ENCODE measurements at regions not wholly inside any gene's neighbourhood (a gene's known extent, or its start where the extent isn't known, plus 50 kb on each side); places are given as distances from the start of the nearest gene placed in this dataset.

DNA sequence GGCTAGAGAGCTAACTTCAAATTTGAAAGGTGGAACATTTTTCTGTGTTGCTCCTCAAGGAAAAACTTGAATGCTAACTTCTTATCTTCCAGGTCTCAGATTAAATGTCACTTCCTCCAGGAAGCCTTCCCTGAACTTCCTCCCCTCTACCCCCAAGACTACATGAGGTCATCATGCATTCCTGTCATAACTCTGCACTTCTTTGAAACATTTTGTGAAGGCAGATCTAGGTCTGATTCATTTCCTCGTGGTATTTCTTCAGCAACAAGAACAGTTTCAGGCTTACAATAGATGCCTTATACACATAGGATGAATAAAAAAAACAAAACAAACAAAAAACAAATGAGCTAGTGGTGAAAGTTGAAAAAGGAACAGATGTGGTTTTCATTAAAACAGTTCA, 97.1 kb upstream of the SRRM4 start:
- DNase-seq (ENCODE audit: low spot score): no peak
- in situ Hi-C loops (cut with MboI; ENCODE audit: low pct_unique_long_range_greater_than_20kb, low sequenced_read_pairs, unreplicated experiment): no loop called here
- TF ChIP-seq, protein P1, sequence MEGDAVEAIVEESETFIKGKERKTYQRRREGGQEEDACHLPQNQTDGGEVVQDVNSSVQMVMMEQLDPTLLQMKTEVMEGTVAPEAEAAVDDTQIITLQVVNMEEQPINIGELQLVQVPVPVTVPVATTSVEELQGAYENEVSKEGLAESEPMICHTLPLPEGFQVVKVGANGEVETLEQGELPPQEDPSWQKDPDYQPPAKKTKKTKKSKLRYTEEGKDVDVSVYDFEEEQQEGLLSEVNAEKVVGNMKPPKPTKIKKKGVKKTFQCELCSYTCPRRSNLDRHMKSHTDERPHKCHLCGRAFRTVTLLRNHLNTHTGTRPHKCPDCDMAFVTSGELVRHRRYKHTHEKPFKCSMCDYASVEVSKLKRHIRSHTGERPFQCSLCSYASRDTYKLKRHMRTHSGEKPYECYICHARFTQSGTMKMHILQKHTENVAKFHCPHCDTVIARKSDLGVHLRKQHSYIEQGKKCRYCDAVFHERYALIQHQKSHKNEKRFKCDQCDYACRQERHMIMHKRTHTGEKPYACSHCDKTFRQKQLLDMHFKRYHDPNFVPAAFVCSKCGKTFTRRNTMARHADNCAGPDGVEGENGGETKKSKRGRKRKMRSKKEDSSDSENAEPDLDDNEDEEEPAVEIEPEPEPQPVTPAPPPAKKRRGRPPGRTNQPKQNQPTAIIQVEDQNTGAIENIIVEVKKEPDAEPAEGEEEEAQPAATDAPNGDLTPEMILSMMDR (IDR thresholded peaks at IDR 0.05; ENCODE audit: extremely low read depth, insufficient read depth, missing control alignments): no peak

DNA sequence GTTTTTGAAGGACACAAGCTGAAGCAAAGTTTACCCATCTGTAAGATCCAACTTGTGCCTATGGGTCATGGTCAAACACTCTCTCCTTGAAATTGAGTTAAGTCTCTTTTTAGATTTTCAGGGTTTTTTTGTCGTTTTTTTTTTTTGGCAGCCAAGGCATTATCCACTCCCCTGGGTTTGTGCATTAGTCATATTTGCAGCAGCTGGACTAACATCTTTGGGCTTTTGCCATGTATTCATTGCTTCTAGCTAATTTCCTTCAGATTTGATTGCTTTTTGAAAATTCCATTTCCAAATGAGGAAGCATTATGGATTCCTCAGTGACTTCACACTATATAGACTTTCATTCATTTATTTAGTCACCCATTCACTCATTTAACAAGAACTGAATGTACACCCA, 80.3 kb upstream of the SRRM4 start:
- in situ Hi-C loops (cut with MboI; ENCODE audit: low pct_unique_long_range_greater_than_20kb, low sequenced_read_pairs, unreplicated experiment): no loop called here
- DNase-seq (ENCODE audit: low spot score): no peak
- TF ChIP-seq, protein P1 (IDR thresholded peaks at IDR 0.05; ENCODE audit: extremely low read depth, insufficient read depth, missing control alignments): no peak

DNA sequence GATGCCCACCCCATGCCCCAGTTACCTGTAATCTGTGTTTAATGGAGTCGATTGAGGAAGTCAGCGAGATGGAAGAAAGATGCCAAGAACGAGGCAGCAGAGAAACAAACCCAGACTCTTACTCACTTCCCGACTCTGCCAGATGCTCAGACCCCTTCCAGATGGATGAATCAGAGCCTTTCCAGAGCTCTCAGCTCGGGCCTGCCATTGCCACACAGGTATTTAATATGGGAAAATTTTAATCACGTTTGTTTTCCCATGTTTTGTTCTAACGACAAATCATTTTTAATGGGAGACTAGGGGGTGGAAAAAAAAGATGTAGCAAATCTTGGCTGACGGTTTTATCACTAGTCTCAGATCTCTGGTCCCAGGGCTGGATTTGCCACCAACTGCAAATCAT, 72.5 kb upstream of the SRRM4 start:
- DNase-seq (ENCODE audit: low spot score): no peak
- in situ Hi-C loops (cut with MboI; ENCODE audit: low pct_unique_long_range_greater_than_20kb, low sequenced_read_pairs, unreplicated experiment): no loop called here
- TF ChIP-seq, protein P1 (IDR thresholded peaks at IDR 0.05; ENCODE audit: extremely low read depth, insufficient read depth, missing control alignments): no peak

DNA sequence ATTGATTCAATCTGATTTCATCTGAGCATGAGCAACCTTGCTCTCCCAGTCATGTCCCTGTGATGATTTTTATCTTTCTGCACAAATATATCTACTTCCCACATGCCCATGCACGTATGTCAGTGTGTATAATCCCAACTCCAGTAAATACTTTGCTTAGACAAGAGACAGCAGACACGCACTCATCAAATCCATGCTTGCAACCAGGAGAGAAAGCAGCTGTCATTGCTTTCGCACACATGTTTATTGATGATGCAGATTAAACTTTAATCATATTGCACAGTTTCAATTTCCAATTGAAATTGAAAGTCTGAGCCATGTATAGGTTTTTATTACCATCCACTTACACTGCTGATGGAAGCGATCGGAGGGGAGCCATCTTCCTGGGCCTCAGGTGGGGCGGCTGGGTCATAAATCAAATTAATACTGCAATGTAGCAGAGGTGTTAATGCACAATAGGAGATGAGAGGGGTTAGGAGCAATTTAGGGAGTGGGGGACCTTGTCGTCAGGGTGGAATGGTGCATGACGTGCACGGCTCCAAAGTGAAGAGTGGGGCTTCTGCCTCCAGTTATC, 68.6 kb upstream of the SRRM4 start:
- TF ChIP-seq, protein P1 (IDR thresholded peaks at IDR 0.05; ENCODE audit: extremely low read depth, insufficient read depth, missing control alignments): no peak
- in situ Hi-C loops (cut with MboI; ENCODE audit: low pct_unique_long_range_greater_than_20kb, low sequenced_read_pairs, unreplicated experiment): no loop called here
- no peak for DNase-seq (ENCODE audit: low spot score)

DNA sequence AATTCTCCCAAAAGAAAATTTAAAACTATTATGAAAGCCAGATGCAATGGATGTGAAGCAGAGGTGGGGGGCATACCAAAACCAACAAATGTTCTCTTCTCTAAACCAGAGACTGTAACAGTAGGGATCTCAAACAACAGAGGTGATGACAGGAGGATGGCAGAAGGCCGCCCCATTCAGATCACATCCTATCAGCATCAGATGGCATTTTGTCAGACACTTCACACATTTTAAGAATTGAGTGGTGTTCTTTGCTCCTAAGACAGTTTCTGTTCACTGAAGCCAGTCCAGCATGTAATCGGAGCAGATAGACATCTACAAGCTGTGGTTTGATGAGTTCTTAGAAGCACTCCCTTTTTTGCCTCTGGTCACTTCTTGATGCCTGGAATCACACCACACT, 59.6 kb upstream of the SRRM4 start:
- in situ Hi-C loops (cut with MboI; ENCODE audit: low pct_unique_long_range_greater_than_20kb, low sequenced_read_pairs, unreplicated experiment): no loop called here
- TF ChIP-seq, protein P1 (IDR thresholded peaks at IDR 0.05; ENCODE audit: extremely low read depth, insufficient read depth, missing control alignments): no peak
- no peak for DNase-seq (ENCODE audit: low spot score)

DNA sequence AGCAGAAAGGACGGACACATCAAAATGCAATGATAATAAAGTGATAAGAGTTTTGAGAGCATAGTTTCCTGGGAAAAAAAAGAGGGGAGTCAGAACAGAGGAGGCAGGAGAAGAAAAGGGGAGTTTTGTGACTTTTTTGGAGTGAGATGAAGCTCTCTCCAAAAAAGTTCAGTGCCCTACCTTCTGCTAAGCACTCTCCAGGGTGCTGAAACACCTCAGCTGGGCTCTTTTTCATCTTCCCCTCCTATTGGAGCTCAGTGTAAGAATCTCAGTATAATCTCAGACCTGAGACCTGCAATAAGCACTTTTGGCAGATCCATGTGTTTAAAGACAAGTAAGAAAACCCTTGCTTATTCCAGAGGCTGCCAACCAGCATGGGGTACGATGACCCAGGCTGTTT, 58.9 kb upstream of the SRRM4 start:
- TF ChIP-seq, protein P1 (IDR thresholded peaks at IDR 0.05; ENCODE audit: extremely low read depth, insufficient read depth, missing control alignments): no peak
- in situ Hi-C loops (cut with MboI; ENCODE audit: low pct_unique_long_range_greater_than_20kb, low sequenced_read_pairs, unreplicated experiment): no loop called here
- DNase-seq (ENCODE audit: low spot score): no peak

DNA sequence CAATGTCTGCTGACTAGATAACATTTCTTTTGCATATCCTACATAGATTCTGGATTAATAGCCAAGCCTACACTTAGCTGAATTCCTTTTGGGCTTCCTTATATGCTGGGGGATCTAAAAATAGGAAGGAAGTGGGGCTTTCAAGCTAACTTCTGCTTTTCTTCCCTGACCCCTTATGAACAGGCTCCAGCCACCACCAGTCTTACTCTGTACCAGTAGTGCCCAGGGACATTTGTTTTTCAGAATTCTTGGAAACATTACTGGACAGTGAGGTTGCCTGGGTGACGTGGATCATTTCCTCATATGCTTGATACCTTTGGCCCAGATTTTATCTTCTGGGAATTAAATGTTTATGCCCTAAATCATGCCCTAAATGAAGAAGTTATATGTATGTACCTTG, 55.9 kb upstream of the SRRM4 start:
- in situ Hi-C loops (cut with MboI; ENCODE audit: low pct_unique_long_range_greater_than_20kb, low sequenced_read_pairs, unreplicated experiment): no loop called here
- DNase-seq (ENCODE audit: low spot score): no peak
- TF ChIP-seq, protein P1 (IDR thresholded peaks at IDR 0.05; ENCODE audit: extremely low read depth, insufficient read depth, missing control alignments): no peak

Measured in GM13977 (cell line).